ENCODE measurements at regions not wholly inside any gene's neighbourhood (a gene's known extent, or its start where the extent isn't known, plus 50 kb on each side); places are given as distances from the start of the nearest gene placed in this dataset.
A peak's percentile ranks its signal among the peaks of the same experiment; 100 is the strongest.

GRCh38 chr6:2384528-2384927 lies 139.1 kb upstream of the GMDS start:
- no peak overlapping the region for H3K4me3 ChIP-seq (ENCODE audit: low read length)
- intact Hi-C loops (cut with micrococcal nuclease), result no loop called here
- no peaks in the 10 kb centered on the region for H3K9me2 ChIP-seq (replicated peaks; ENCODE audit: low read length)
- H3K9me3 ChIP-seq (ENCODE audit: low read length), result no peaks in the 10 kb centered on the region
- peak overlapping the region; percentile 68 for H3K27ac ChIP-seq (ENCODE audit: low read length)
- no peaks in the 10 kb centered on the region for H3K79me2 ChIP-seq (ENCODE audit: low read length)
- H3K4me1 ChIP-seq (ENCODE audit: insufficient read depth, low read length), result peaks cover 21% of the 10 kb centered on the region
- no TSS peak for BruUV-seq (replicated peaks)
- peak overlapping the region; percentile 19 for H3K4me2 ChIP-seq (ENCODE audit: low read length)
- ChIA-PET CTCF (no interaction called here), POLR2A (ENCODE audit: unreplicated experiment) (interaction anchor here (0.5 to 0.6 kb wide), 2 partner anchors 31 to 251 kb away, joined by 3 to 9 read pairs; no protein-coding TSS in a partner anchor)
- H3K36me3 ChIP-seq (ENCODE audit: low read depth, low read length), result no peaks in the 10 kb centered on the region
- no peaks in the 10 kb centered on the region for H4K20me1 ChIP-seq (ENCODE audit: low read length)
- ATAC-seq, result peak; percentile 74
- no peaks in the 10 kb centered on the region for H3F3A ChIP-seq (ENCODE audit: low read length, unreplicated experiment)
- DNase-seq, result peak; percentile 64
- no peaks in the 10 kb centered on the region for H3K27me3 ChIP-seq (ENCODE audit: low read length)
- H2AFZ ChIP-seq (ENCODE audit: low read length), result no peak overlapping the region
- no peak for TF ChIP-seq EZH2 (IDR thresholded peaks at IDR 0.05; ENCODE audit: low read length, unreplicated experiment)
- TF ChIP-seq EZH2phosphoT487 (IDR thresholded peaks at IDR 0.05; ENCODE audit: borderline replicate concordance, low read length), result no peak
- no peak for TF ChIP-seq CTCF (conservative IDR thresholded peaks at IDR 0.05; ENCODE audit: low read depth, low read length)
- H3K9ac ChIP-seq (ENCODE audit: low read length), result peak overlapping the region; percentile 43

GRCh38 chr6:2381872-2382661 lies 136.7 kb upstream of the GMDS start:
- ATAC-seq, result no peak
- H3K4me2 ChIP-seq (ENCODE audit: low read length), result no peak overlapping the region
- no peaks in the 10 kb centered on the region for H4K20me1 ChIP-seq (ENCODE audit: low read length)
- no peak overlapping the region for H3K9ac ChIP-seq (ENCODE audit: low read length)
- DNase-seq, result no peak
- H3K9me3 ChIP-seq (ENCODE audit: low read length), result no peaks in the 10 kb centered on the region
- intact Hi-C loops (cut with micrococcal nuclease), result no loop called here
- no peak for TF ChIP-seq EZH2phosphoT487 (IDR thresholded peaks at IDR 0.05; ENCODE audit: borderline replicate concordance, low read length)
- no peak for TF ChIP-seq EZH2 (IDR thresholded peaks at IDR 0.05; ENCODE audit: low read length, unreplicated experiment)
- no peak for TF ChIP-seq CTCF (conservative IDR thresholded peaks at IDR 0.05; ENCODE audit: low read depth, low read length)
- H2AFZ ChIP-seq (ENCODE audit: low read length), result no peak overlapping the region
- ChIA-PET CTCF (no interaction called here), POLR2A (ENCODE audit: unreplicated experiment) (no interaction called here)
- H3K27me3 ChIP-seq (ENCODE audit: low read length), result no peaks in the 10 kb centered on the region
- H3F3A ChIP-seq (ENCODE audit: low read length, unreplicated experiment), result no peaks in the 10 kb centered on the region
- no peaks in the 10 kb centered on the region for H3K79me2 ChIP-seq (ENCODE audit: low read length)
- no TSS peak for BruUV-seq (replicated peaks)
- peaks cover 44% of the 10 kb centered on the region for H3K4me1 ChIP-seq (ENCODE audit: insufficient read depth, low read length)
- H3K9me2 ChIP-seq (replicated peaks; ENCODE audit: low read length), result no peaks in the 10 kb centered on the region
- H3K27ac ChIP-seq (ENCODE audit: low read length), result no peak overlapping the region
- no peak overlapping the region for H3K4me3 ChIP-seq (ENCODE audit: low read length)
- H3K36me3 ChIP-seq (ENCODE audit: low read depth, low read length), result no peaks in the 10 kb centered on the region

All from PC-3 (cell line).